ENCODE measurements at regions not wholly inside any gene's neighbourhood (a gene's known extent, or its start where the extent isn't known, plus 50 kb on each side); places are given as distances from the start of the nearest gene placed in this dataset.
A peak's percentile ranks its signal among the peaks of the same experiment; 100 is the strongest.
"Not testable (repeated sequence)": the region's sequence is repeated elsewhere in the genome, so short reads cannot be mapped to it uniquely, and the experiment has no call there.

GRCh38 chr5:152164860-152165259 lies 240.2 kb upstream of the GLRA1 start:
- Mint-ChIP-seq H3K36me3 (ENCODE audit: low read depth) (no peaks in the 10 kb centered on the region), H3K9me3 (ENCODE audit: insufficient read depth) (no peaks in the 10 kb centered on the region), H3K4me1 (ENCODE audit: low read depth) (no peaks in the 10 kb centered on the region), H3K4me3 (no peak overlapping the region), H3K27ac (no peak overlapping the region), H3K27me3 (ENCODE audit: low read depth) (no peaks in the 10 kb centered on the region)
- ATAC-seq (no peak), DNase-seq (no peak)
- ChIA-PET CTCF (no interaction called here), POLR2A (no interaction called here)

GRCh38 chr5:152159894-152160293 lies 235.2 kb upstream of the GLRA1 start:
- H3K27me3 Mint-ChIP-seq (ENCODE audit: low read depth); H3K36me3 Mint-ChIP-seq (ENCODE audit: low read depth); POLR2A ChIA-PET; ATAC-seq; DNase-seq; H3K4me3 Mint-ChIP-seq; H3K27ac Mint-ChIP-seq; H3K9me3 Mint-ChIP-seq (ENCODE audit: insufficient read depth); H3K4me1 Mint-ChIP-seq (ENCODE audit: low read depth); CTCF ChIA-PET: not testable (repeated sequence)

- CTCF ChIA-PET; H3K4me1 Mint-ChIP-seq (ENCODE audit: low read depth); H3K27me3 Mint-ChIP-seq (ENCODE audit: low read depth); POLR2A ChIA-PET; H3K9me3 Mint-ChIP-seq (ENCODE audit: insufficient read depth); H3K36me3 Mint-ChIP-seq (ENCODE audit: low read depth); ATAC-seq; DNase-seq; H3K27ac Mint-ChIP-seq; H3K4me3 Mint-ChIP-seq: not testable (repeated sequence)
These were observed 229.8 kb upstream of the GLRA1 start for GRCh38 chr5:152154452-152154851.

GRCh38 chr5:152151940-152152339 lies 227.3 kb upstream of the GLRA1 start:
- ATAC-seq: no peak
- H3K36me3 Mint-ChIP-seq (ENCODE audit: low read depth): no peaks in the 10 kb centered on the region
- H3K27me3 Mint-ChIP-seq (ENCODE audit: low read depth): no peaks in the 10 kb centered on the region
- no peak overlapping the region for H3K4me3 Mint-ChIP-seq
- H3K27ac Mint-ChIP-seq: no peak overlapping the region
- no peak for DNase-seq
- ChIA-PET POLR2A (no interaction called here), CTCF (no interaction called here)
- no peaks in the 10 kb centered on the region for H3K4me1 Mint-ChIP-seq (ENCODE audit: low read depth)
- no peaks in the 10 kb centered on the region for H3K9me3 Mint-ChIP-seq (ENCODE audit: insufficient read depth)

DNA sequence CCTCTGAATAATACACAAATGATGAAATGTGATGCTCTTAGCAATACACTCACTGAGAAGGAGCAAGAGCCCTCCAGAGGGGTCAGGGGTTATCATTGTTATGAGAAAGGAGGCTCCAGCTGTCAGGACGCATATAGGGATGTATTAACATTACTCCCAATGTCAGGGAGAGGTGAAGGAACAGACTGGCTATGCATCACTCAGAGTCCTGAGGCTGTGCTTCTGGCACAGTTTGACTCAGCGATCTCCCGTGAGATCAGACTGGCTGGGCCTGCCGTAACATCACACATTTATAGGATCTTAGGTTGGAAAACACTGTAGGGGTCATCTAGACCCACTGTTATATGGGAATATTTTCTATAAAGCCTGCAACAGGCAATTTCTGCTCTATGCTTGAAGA lies 226.5 kb upstream of the GLRA1 start:
- H3K36me3 Mint-ChIP-seq (ENCODE audit: low read depth): no peaks in the 10 kb centered on the region
- ATAC-seq: no peak
- CTCF ChIA-PET: interaction anchor here (0.9 kb wide), 1 partner anchor 8 kb away, joined by 3 read pairs; no protein-coding TSS in a partner anchor
- no peaks in the 10 kb centered on the region for H3K9me3 Mint-ChIP-seq (ENCODE audit: insufficient read depth)
- POLR2A ChIA-PET: no interaction called here
- DNase-seq: no peak
- no peak overlapping the region for H3K27ac Mint-ChIP-seq
- no peaks in the 10 kb centered on the region for H3K27me3 Mint-ChIP-seq (ENCODE audit: low read depth)
- H3K4me3 Mint-ChIP-seq: no peak overlapping the region
- no peaks in the 10 kb centered on the region for H3K4me1 Mint-ChIP-seq (ENCODE audit: low read depth)

GRCh38 chr5:152147286-152147685 lies 222.6 kb upstream of the GLRA1 start:
- Mint-ChIP-seq H3K27me3 (ENCODE audit: low read depth) (no peaks in the 10 kb centered on the region), H3K4me1 (ENCODE audit: low read depth) (no peaks in the 10 kb centered on the region), H3K9me3 (ENCODE audit: insufficient read depth) (no peaks in the 10 kb centered on the region), H3K36me3 (ENCODE audit: low read depth) (no peaks in the 10 kb centered on the region), H3K4me3 (no peak overlapping the region), H3K27ac (no peak overlapping the region)
- DNase-seq (no peak), ATAC-seq (no peak)
- CTCF ChIA-PET: interaction anchor here (2.1 kb wide), 1 partner anchor 322 kb away, joined by 9 read pairs; no protein-coding TSS in a partner anchor
- POLR2A ChIA-PET: no interaction called here

DNA sequence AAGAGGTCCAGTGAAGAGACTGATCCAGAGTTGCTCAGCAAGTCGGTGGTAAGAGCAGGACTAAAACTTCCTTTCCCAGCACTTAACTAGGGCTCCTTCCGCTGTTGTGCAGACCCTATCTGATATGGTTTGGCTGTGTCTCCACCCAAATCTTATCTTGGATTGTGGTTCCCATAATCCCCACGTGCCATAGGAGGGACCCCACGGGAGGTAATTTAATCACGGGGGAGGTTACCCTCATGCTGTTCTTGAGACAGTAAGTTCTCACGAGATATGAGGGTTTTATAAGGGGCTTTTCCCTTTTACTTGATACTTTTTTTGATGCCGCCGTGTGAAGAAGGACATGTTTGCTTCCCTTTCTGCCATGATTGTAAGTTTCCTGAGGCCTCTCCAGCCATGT lies 221.9 kb upstream of the GLRA1 start:
- H3K9me3 Mint-ChIP-seq (ENCODE audit: insufficient read depth): no peaks in the 10 kb centered on the region
- ChIA-PET POLR2A (no interaction called here), CTCF (interaction anchor here (2.1 to 5.7 kb wide), 2 partner anchors 319 to 322 kb away, joined by 9 to 120 read pairs; no protein-coding TSS in a partner anchor)
- H3K36me3 Mint-ChIP-seq (ENCODE audit: low read depth): no peaks in the 10 kb centered on the region
- H3K4me3 Mint-ChIP-seq: no peak overlapping the region
- no peak for ATAC-seq
- H3K27ac Mint-ChIP-seq: no peak overlapping the region
- H3K4me1 Mint-ChIP-seq (ENCODE audit: low read depth): no peaks in the 10 kb centered on the region
- no peaks in the 10 kb centered on the region for H3K27me3 Mint-ChIP-seq (ENCODE audit: low read depth)
- DNase-seq: no peak

- Mint-ChIP-seq H3K4me3 (no peak overlapping the region), H3K9me3 (ENCODE audit: insufficient read depth) (no peaks in the 10 kb centered on the region), H3K27me3 (ENCODE audit: low read depth) (no peaks in the 10 kb centered on the region), H3K36me3 (ENCODE audit: low read depth) (no peaks in the 10 kb centered on the region), H3K4me1 (ENCODE audit: low read depth) (no peaks in the 10 kb centered on the region), H3K27ac (no peak overlapping the region)
- CTCF ChIA-PET: interaction anchor here (0.9 to 5.7 kb wide), 3 partner anchors 317 to 483 kb away, joined by 3 to 120 read pairs (median 8); no protein-coding TSS in a partner anchor
- DNase-seq (no peak), ATAC-seq (no peak)
- POLR2A ChIA-PET: no interaction called here
These were observed 219.9 kb upstream of the GLRA1 start for GRCh38 chr5:152144556-152144955.

DNA sequence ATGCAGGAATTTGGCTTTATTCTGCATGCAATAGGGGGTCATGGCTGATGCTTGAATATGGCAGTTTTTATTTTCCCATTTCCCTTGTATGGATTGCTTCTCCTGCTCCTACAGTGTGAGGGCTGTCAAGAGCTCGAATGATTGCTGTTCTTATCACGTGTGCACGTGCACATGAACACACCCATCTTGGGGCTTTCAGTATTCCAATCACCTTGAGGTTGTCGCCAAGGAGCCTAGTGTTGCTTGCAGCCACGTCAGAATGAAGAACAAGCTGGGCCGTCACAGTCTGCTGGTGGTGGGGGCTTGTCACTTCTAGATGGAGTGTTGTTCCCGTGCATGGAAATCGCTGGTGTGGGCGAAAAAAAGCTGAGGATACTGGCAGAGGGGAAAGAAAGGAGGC lies 219.4 kb upstream of the GLRA1 start:
- Mint-ChIP-seq H3K36me3 (ENCODE audit: low read depth) (no peaks in the 10 kb centered on the region), H3K27me3 (ENCODE audit: low read depth) (no peaks in the 10 kb centered on the region), H3K4me3 (no peak overlapping the region), H3K27ac (no peak overlapping the region), H3K4me1 (ENCODE audit: low read depth) (no peaks in the 10 kb centered on the region), H3K9me3 (ENCODE audit: insufficient read depth) (no peaks in the 10 kb centered on the region)
- ATAC-seq: no peak
- POLR2A ChIA-PET: no interaction called here
- DNase-seq: no peak
- CTCF ChIA-PET: interaction anchor here (0.9 to 5.7 kb wide), 9 partner anchors 28 to 482 kb away, joined by 3 to 120 read pairs (median 5); no protein-coding TSS in a partner anchor

DNA sequence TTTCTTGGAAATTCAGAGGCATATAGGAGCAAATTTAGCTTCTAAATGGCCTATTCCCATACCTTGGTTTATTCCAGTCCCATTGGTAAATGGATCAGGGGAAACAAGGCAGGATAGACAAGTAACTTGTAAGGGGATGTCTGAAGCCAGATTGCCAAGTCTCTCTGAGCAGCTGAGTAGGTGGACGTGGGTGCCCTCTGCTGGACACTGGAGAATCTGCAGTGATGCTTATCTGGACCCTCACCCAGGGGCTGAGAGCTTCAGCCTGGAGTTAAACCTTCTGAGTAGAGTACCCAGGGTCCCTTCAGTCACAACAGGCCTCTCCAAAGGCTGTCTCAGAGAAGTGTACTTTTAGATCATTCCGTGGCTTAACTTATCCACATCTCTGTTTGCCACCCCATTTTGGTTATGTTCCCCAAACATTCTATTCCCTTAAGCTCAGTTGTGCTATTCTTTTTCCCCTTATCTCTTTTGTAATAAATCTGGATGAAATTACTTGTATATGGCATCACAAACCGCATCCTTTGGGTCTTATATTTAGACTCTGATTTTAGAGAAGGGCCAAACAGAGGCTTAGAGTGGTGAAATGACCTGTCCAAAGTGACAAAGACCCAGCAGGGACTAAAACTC lies 218.3 kb upstream of the GLRA1 start:
- no peaks in the 10 kb centered on the region for H3K36me3 Mint-ChIP-seq (ENCODE audit: low read depth)
- H3K9me3 Mint-ChIP-seq (ENCODE audit: insufficient read depth): no peaks in the 10 kb centered on the region
- peak; percentile 69 for ATAC-seq
- POLR2A ChIA-PET: interaction anchor here (0.7 kb wide), 1 partner anchor 370 kb away, joined by 3 read pairs; no protein-coding TSS in a partner anchor
- CTCF ChIA-PET: interaction anchor here (0.7 to 5.7 kb wide), 22 partner anchors 8 to 495 kb away, joined by 3 to 120 read pairs (median 4); no protein-coding TSS in a partner anchor
- peak; percentile 71 for DNase-seq
- no peak overlapping the region for H3K27ac Mint-ChIP-seq
- no peaks in the 10 kb centered on the region for H3K4me1 Mint-ChIP-seq (ENCODE audit: low read depth)
- peaks cover 4% of the 10 kb centered on the region for H3K27me3 Mint-ChIP-seq (ENCODE audit: low read depth)
- H3K4me3 Mint-ChIP-seq: no peak overlapping the region

DNA sequence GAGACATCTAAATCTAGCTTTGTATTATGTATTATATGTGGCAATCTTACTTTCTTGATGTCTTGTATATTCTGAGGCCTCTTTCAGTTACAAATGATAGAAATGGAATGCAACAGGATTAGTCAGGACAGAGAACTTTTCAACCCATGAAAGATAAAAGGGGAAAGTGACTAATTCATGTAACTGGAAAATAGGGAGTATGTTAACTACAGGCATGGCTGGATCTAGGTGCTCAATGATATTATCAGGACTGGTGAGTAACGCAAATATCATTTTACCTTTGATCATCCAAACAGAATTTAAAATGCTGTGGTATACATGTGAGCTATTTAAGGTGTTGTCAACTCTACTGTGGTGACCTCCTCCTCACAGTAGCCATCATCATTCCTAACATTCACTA lies 215.7 kb upstream of the GLRA1 start:
- Mint-ChIP-seq H3K27ac (no peak overlapping the region), H3K27me3 (ENCODE audit: low read depth) (peaks cover 7% of the 10 kb centered on the region), H3K4me3 (no peak overlapping the region), H3K4me1 (ENCODE audit: low read depth) (no peaks in the 10 kb centered on the region), H3K36me3 (ENCODE audit: low read depth) (no peaks in the 10 kb centered on the region), H3K9me3 (ENCODE audit: insufficient read depth) (no peaks in the 10 kb centered on the region)
- no peak for DNase-seq
- no peak for ATAC-seq
- ChIA-PET CTCF (interaction anchor here (1.5 kb wide), 1 partner anchor 315 kb away, joined by 11 read pairs; no protein-coding TSS in a partner anchor), POLR2A (no interaction called here)

GRCh38 chr5:152137063-152137462 lies 212.4 kb upstream of the GLRA1 start:
- H3K9me3 Mint-ChIP-seq (ENCODE audit: insufficient read depth): no peaks in the 10 kb centered on the region
- no peak overlapping the region for H3K27ac Mint-ChIP-seq
- H3K4me3 Mint-ChIP-seq: no peak overlapping the region
- DNase-seq (no peak), ATAC-seq (no peak)
- POLR2A ChIA-PET: no interaction called here
- H3K27me3 Mint-ChIP-seq (ENCODE audit: low read depth): peaks cover 7% of the 10 kb centered on the region
- no peaks in the 10 kb centered on the region for H3K36me3 Mint-ChIP-seq (ENCODE audit: low read depth)
- H3K4me1 Mint-ChIP-seq (ENCODE audit: low read depth): no peaks in the 10 kb centered on the region
- CTCF ChIA-PET: no interaction called here

DNA sequence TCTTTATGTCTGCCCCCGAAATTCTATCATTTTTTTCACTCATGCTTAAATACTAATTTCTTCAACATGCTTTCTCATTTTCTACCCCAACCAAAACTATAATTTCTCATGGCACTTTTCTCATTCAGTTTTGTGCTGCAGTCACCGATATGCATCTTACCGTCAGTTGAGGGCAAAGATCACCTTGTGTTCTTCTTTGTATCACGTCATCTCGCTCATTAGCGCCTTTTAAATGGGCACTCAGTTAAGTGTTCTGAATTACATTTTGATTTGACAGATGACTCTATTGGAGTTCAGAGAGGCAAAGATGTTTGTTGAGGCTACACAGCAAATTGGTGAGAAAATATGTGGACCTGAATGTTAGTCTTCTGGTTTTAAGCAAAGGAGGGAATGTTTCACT lies 211.7 kb upstream of the GLRA1 start:
- Mint-ChIP-seq H3K9me3 (ENCODE audit: insufficient read depth) (no peaks in the 10 kb centered on the region), H3K4me1 (ENCODE audit: low read depth) (no peaks in the 10 kb centered on the region), H3K36me3 (ENCODE audit: low read depth) (no peaks in the 10 kb centered on the region), H3K27me3 (ENCODE audit: low read depth) (peaks cover 7% of the 10 kb centered on the region), H3K4me3 (no peak overlapping the region), H3K27ac (no peak overlapping the region)
- CTCF ChIA-PET: no interaction called here
- POLR2A ChIA-PET: no interaction called here
- DNase-seq: no peak
- ATAC-seq: no peak

Measured in activated CD8-positive, alpha-beta T cell treated with anti-CD3 and anti-CD28 coated beads, Interleukin-2, amount 10 ng/mL, durations not matched to agents 7 days and 5 days (primary cell).